ENCODE measurements at regions not wholly inside any gene's neighbourhood (a gene's known extent, or its start where the extent isn't known, plus 50 kb on each side); places are given as distances from the start of the nearest gene placed in this dataset.

GRCh38 chr2:164260506-164260905 is 360.8 kb downstream of the GRB14 start:
- H3K27ac ChIP-seq, result no peak overlapping the region
- no peak for DNase-seq (ENCODE audit: low spot score)
- no peaks in the 10 kb centered on the region for H3K4me1 ChIP-seq (replicated peaks)
- no peaks in the 10 kb centered on the region for H3K36me3 ChIP-seq
- H3K9me3 ChIP-seq, result no peaks in the 10 kb centered on the region
- 93% methylated on average over 2 of the region's 2 CpGs for WGBS
- intact Hi-C loops (cut with DNase I), result no loop called here
- no peaks in the 10 kb centered on the region for H3K27me3 ChIP-seq (replicated peaks; ENCODE audit: insufficient read depth)
- TF ChIP-seq CTCF (IDR thresholded peaks at IDR 0.05) (no peak), POLR2A (IDR thresholded peaks at IDR 0.05) (no peak), POLR2AphosphoS5 (IDR thresholded peaks at IDR 0.05) (no peak)
- H3K4me3 ChIP-seq, result no peak overlapping the region

GRCh38 chr2:164257742-164258141 is 363.5 kb downstream of the GRB14 start:
- Histone ChIP-seq H3K4me1 (replicated peaks) (no peaks in the 10 kb centered on the region), H3K4me3 (no peak overlapping the region), H3K27me3 (replicated peaks; ENCODE audit: insufficient read depth) (no peaks in the 10 kb centered on the region), H3K36me3 (no peaks in the 10 kb centered on the region), H3K9me3 (no peaks in the 10 kb centered on the region), H3K27ac (no peak overlapping the region)
- intact Hi-C loops (cut with DNase I), result no loop called here
- DNase-seq (ENCODE audit: low spot score), result no peak
- no peak for TF ChIP-seq POLR2AphosphoS5 (IDR thresholded peaks at IDR 0.05)
- no peak for TF ChIP-seq CTCF (IDR thresholded peaks at IDR 0.05)
- TF ChIP-seq POLR2A (IDR thresholded peaks at IDR 0.05), result no peak
- WGBS, result 40% methylated on average over 3 of the region's 3 CpGs

- Histone ChIP-seq H3K27ac (no peak overlapping the region), H3K27me3 (replicated peaks; ENCODE audit: insufficient read depth) (no peaks in the 10 kb centered on the region), H3K4me1 (replicated peaks) (no peaks in the 10 kb centered on the region), H3K4me3 (no peak overlapping the region), H3K36me3 (no peaks in the 10 kb centered on the region), H3K9me3 (no peaks in the 10 kb centered on the region)
- DNase-seq (ENCODE audit: low spot score), result no peak
- 45% methylated on average over 2 of the region's 2 CpGs for WGBS
- intact Hi-C loops (cut with DNase I), result no loop called here
- TF ChIP-seq POLR2AphosphoS5 (IDR thresholded peaks at IDR 0.05) (no peak), CTCF (IDR thresholded peaks at IDR 0.05) (no peak), POLR2A (IDR thresholded peaks at IDR 0.05) (no peak)
These were observed 368.6 kb downstream of the GRB14 start for GRCh38 chr2:164252568-164253287.

DNA sequence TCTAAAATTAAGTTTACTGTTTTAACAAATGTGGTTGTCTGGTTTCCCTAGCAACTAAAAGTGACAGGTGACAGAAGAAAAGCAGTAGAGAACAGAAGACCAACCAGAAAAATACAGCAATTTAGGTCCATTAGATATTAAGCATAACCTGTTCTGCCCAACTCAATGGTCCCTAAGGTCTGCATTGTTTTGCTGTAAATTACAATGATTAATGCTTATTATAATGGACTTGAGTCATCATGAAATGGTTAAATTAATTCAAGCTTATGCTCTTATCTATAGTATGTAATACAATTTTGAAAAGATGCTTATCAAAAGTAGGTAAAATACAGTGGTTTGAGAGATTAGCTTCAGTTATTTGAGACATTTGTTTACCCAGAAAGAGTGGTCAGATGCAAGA is 378.0 kb downstream of the GRB14 start:
- TF ChIP-seq POLR2A (IDR thresholded peaks at IDR 0.05) (no peak), CTCF (IDR thresholded peaks at IDR 0.05) (no peak), POLR2AphosphoS5 (IDR thresholded peaks at IDR 0.05) (no peak)
- H3K27ac ChIP-seq, result no peak overlapping the region
- no peak overlapping the region for H3K4me3 ChIP-seq
- no peaks in the 10 kb centered on the region for H3K4me1 ChIP-seq (replicated peaks)
- H3K27me3 ChIP-seq (replicated peaks; ENCODE audit: insufficient read depth), result no peaks in the 10 kb centered on the region
- no peaks in the 10 kb centered on the region for H3K36me3 ChIP-seq
- intact Hi-C loops (cut with DNase I), result no loop called here
- no peaks in the 10 kb centered on the region for H3K9me3 ChIP-seq
- no peak for DNase-seq (ENCODE audit: low spot score)

- TF ChIP-seq POLR2AphosphoS5 (IDR thresholded peaks at IDR 0.05) (no peak), CTCF (IDR thresholded peaks at IDR 0.05) (no peak), POLR2A (IDR thresholded peaks at IDR 0.05) (no peak)
- H3K4me1 ChIP-seq (replicated peaks), result no peaks in the 10 kb centered on the region
- intact Hi-C loops (cut with DNase I), result no loop called here
- no peaks in the 10 kb centered on the region for H3K9me3 ChIP-seq
- DNase-seq (ENCODE audit: low spot score), result no peak
- no peak overlapping the region for H3K27ac ChIP-seq
- no peaks in the 10 kb centered on the region for H3K36me3 ChIP-seq
- H3K4me3 ChIP-seq, result no peak overlapping the region
- H3K27me3 ChIP-seq (replicated peaks; ENCODE audit: insufficient read depth), result no peaks in the 10 kb centered on the region
- WGBS, result 92% methylated on average over 3 of the region's 3 CpGs
These were observed 378.9 kb downstream of the GRB14 start for GRCh38 chr2:164242409-164242808.
